GM21786 (cell line): ENCODE measurements at regions not wholly inside any gene's neighbourhood (a gene's known extent, or its start where the extent isn't known, plus 50 kb on each side); places are given as distances from the start of the nearest gene placed in this dataset.
"Not testable (repeated sequence)": the region's sequence is repeated elsewhere in the genome, so short reads cannot be mapped to it uniquely, and the experiment has no call there.

Experiments used
- ATAC-seq: cut with Tn5 transposase; IDR thresholded peaks from one replicate; pipeline ENCODE4 v1.9.1; 2021; ENCODE audit not compliant: unreplicated experiment

GRCh38 chr21:41571938-41572510 is 64.1 kb upstream of the TMPRSS2 start:
- no peak for ATAC-seq

DNA sequence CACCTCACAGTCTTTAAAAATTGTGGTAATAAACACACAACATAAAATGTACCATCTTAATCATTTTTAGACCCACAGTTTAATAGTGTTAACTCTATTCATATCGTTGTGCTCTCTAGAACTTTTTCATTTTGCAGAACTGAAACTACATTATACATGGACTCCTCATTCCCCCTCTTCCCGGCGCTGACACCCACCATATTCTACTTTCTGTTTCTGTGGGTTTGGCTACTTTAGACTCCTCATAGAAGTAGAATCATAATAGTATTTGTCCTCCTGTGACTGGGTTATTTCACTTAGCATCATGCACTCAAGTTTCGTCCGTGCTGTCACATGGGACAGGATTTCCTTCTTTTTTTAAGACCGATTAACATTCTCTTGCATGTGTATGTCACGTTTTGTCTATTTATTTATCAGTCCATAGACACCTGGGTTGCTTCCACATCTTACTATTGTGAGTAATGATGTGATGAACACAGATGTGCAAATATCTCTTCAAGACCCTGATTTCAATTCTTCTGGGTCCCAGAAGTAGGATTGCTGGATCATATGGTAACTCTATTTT is 62.9 kb upstream of the TMPRSS2 start:
- peak; percentile 47 for ATAC-seq

DNA sequence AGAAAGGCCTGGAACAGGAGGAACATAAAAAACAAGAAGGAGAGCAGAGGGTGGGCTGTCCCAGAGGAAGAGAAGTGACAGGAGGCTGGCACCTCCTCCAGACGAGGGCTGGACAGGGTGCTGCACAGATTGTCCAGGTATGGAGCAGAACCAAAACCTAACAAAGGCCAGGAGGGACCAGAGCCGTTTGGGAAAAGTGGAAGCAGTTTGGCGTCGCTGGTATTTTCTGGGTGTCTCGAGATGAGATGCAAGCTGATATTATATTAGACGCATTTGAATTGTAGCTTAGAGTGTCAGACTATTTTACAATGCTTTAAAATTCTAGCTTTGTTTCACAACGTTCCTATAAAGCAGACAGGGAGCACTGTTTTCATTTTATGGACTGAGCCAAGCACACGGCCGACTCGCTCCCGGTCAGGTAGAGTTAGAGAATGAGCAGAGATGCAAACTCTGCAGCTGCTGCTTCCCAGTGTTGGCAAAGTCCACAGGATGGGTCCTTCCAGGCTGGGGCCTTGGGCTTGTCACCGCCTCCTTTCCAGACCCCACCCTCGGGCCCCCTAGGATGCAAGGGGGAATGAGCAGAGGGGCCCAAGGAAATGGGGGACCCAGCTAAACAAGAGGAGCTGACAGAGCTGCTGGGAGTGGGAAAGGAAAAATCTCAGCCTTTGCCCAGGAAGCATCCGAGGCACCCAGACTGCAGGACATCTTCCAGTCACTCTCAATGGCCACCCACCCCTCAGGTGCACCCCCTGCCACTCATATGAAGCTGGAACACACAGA is 60.8 kb upstream of the TMPRSS2 start:
- ATAC-seq = no peak

DNA sequence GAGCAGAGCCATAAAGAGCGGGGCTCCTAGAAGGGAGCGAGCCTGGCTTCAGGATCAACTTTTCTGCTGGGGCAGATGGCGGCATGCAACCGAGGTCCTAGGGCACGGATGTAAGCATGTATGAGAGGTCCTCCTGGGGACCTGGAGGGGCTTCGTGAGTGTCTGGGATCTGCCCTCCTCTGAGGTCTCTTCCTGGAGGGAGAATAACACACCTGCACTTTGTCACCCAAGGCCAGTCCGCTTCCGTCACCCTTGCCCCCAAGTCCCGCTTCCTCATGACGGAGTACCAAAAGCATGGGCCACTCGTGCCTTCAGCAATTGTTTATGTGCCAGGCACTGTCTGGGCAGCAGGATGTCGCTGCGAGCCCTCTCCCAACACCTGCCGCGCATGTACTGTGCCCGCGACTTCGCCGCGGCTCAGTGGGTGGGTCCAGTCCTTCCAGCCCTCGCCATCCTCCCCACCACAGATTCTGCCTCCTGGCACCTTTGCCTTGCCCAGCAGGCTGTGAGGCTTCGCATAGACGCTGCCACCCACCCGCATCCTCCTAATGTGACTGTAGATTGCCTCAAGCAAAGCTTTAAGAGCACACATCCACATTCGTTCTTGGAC is 60.0 kb upstream of the TMPRSS2 start:
- ATAC-seq = no peak

GRCh38 chr21:41567237-41567636 is 59.3 kb upstream of the TMPRSS2 start:
- not testable (repeated sequence) for ATAC-seq

DNA sequence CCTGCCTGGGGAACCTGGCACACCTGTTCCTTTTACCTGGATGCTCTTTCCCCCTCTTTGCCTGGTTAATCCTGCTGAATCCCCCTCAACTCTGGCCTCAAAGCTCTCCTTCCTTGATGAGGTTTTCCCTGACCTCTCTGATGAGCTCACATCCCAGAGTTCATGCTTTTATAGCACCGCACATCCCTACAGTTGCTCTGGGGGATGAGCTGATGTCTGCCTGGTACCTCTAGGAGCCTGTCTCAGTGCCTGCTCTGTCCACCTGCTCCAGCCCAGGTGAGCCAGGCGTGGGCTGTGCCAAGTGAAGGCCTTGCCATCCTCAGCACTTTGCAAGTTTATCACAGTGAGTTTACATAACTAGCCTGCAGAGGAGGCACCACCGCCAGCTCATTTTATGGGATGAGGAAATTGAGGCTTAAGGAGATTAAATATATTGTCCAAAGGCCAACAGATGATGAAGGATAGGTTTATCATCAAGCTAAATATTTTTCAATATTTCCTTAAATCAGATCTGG is 58.6 kb upstream of the TMPRSS2 start:
- no peak for ATAC-seq

DNA sequence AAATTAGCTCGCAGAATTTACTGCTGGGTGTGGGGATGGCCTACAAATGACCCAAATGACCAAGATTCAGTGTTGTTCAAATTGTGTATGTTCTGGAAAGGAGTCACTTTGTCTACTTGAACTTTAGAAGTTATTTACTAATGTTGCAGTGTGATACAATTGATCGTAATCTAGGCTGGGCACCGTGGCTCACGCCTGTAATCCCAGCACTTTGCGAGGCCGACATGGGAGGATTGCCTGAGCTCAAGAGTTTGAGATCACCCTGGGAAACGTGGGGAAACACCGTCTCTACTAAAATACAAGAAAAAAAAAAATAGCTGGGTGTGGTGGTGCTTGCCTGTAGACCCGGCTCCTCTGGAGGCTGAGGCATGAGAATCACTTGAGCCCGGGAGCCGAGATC is 57.6 kb upstream of the TMPRSS2 start:
- no peak for ATAC-seq

- no peak for ATAC-seq
Measured at GRCh38 chr21:41564871-41565274, 56.9 kb upstream of the TMPRSS2 start.

GRCh38 chr21:41562101-41563000 is 54.4 kb upstream of the TMPRSS2 start:
- ATAC-seq = no peak

DNA sequence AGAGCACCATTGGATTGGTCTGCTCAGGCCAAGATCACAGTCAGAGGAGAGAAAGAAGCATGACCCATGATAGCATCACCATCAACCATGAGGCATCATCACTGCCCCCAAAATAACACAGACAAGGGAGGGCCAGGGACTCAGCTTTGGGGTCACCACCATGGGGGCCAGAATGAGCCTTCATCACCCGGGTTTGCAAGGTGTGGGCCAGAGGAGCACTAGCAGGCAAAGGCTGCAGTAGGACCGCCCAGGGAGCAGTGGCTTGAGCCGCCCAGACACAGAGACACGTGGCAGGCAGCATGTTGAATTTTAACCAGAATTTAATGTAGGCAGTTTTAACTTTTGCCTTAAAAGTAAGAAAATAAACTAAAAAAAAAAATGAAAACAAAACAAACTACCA is 53.7 kb upstream of the TMPRSS2 start:
- ATAC-seq = no peak

DNA sequence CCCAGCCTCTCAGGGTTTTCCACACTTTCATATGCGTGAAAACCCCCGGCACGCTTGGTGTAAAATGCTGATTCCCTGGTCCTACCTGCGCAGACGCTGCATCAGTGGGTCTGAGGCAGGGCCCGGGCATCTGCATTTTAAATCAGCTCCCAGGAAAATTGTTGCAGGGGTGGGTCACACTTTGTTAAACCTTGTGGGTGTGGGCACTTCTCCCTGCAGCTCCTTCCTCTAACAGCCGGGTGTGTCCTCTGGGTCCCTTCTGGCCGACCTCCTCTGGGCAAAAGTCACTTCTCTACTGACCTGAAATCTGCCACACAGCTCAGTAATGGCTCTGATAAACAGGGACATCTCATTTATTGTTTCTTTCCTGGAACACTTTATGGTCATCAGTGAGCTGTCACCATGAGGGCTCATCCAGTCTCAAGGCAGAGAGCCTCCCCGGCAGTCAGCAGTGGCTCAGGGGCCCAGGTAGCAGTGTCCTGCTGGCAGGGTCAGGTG is 52.8 kb upstream of the TMPRSS2 start:
- no peak for ATAC-seq

GRCh38 chr21:41559658-41560631 is 52.0 kb upstream of the TMPRSS2 start:
- ATAC-seq = no peak

GRCh38 chr21:41558842-41559241 is 50.9 kb upstream of the TMPRSS2 start:
- no peak for ATAC-seq

- ATAC-seq = no peak
Measured at GRCh38 chr21:41557884-41558283, 49.9 kb upstream of the TMPRSS2 start.
